HUES6 (cell line): ENCODE measurements at regions not wholly inside any gene's neighbourhood (a gene's known extent, or its start where the extent isn't known, plus 50 kb on each side); places are given as distances from the start of the nearest gene placed in this dataset.
"Not testable (repeated sequence)": the region's sequence is repeated elsewhere in the genome, so short reads cannot be mapped to it uniquely, and the experiment has no call there.

Experiments used
- H3K27ac ChIP-seq: 2 replicates; pipeline ENCODE4 v1.7.0; 2013; ENCODE audit warnings: low read depth, mild to moderate bottlenecking, low read length, inconsistent platforms
- H3K27me3 ChIP-seq: 2 replicates; pipeline ENCODE4 v1.6.1; 2013; ENCODE audit warnings: low read length; ENCODE audit not compliant: control insufficient read depth, insufficient read depth
- H3K36me3 ChIP-seq: 2 replicates; pipeline ENCODE4 v1.6.1; 2013; ENCODE audit warnings: low read length; ENCODE audit not compliant: control insufficient read depth, insufficient read depth
- H3K4me1 ChIP-seq: 2 replicates; pipeline ENCODE4 v1.6.1; 2013; ENCODE audit warnings: low read length; ENCODE audit not compliant: control insufficient read depth, insufficient read depth
- H3K4me3 ChIP-seq: 2 replicates; pipeline ENCODE4 v1.5.1; 2013; ENCODE audit warnings: low read depth, low read length
- H3K9ac ChIP-seq: one replicate; pipeline ENCODE4 v1.6.1; 2013; ENCODE audit warnings: mild to moderate bottlenecking, low read length
- H3K9me3 ChIP-seq: 2 replicates; pipeline ENCODE4 v1.6.1; 2013; ENCODE audit warnings: low read depth, low read length; ENCODE audit not compliant: control insufficient read depth, insufficient read depth

- Histone ChIP-seq H3K4me3 (no peak overlapping the region), H3K27me3 (no peaks in the 10 kb centered on the region), H3K27ac (no peak overlapping the region), H3K4me1 (no peaks in the 10 kb centered on the region), H3K36me3 (no peaks in the 10 kb centered on the region), H3K9ac (no peak overlapping the region), H3K9me3 (peaks cover 19% of the 10 kb centered on the region; the same call in 1 of the 2 replicates)
Observed at GRCh38 chr6:67880939-67881705, 754.0 kb upstream of the ADGRB3 start.

DNA sequence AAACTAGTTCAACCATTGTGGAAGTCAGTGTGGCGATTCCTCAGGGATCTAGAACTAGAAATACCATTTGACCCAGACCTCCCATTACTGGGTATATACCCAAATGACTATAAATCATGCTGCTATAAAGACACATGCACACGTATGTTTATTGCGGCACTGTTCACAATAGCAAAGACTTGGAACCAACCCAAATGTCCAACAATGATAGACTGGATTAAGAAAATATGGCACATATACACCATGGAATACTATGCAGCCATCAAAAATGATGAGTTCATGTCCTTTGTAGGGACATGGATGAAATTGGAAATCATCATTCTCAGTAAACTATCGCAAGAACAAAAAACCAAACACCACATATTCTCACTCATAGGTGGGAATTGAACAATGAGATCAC is 754.7 kb upstream of the ADGRB3 start:
- H3K27ac ChIP-seq, H3K9ac ChIP-seq: not testable (repeated sequence)
- peaks cover 20% of the 10 kb centered on the region for H3K9me3 ChIP-seq

DNA sequence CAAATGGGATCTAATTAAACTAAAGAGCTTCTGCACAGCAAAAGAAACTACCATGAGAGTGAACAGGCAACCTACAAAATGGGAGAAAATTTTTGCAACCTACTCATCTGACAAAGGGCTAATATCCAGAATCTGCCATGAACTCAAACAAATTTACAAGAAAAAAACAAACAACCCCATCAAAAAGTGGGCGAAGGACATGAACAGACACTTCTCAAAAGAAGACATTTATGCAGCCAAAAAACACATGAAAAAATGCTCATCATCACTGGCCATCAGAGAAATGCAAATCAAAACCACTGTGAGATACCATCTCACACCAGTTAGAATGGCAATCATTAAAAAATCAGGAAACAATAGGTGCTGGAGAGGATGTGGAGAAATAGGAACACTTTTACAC is 755.2 kb upstream of the ADGRB3 start:
- H3K4me3 ChIP-seq, H3K27ac ChIP-seq, H3K36me3 ChIP-seq, H3K9ac ChIP-seq, H3K27me3 ChIP-seq, H3K4me1 ChIP-seq: not testable (repeated sequence)
- peaks cover 17% of the 10 kb centered on the region for H3K9me3 ChIP-seq

More for the DNA sequence above, 754.7 kb upstream of the ADGRB3 start:
- H3K4me1 ChIP-seq, H3K4me3 ChIP-seq, H3K36me3 ChIP-seq, H3K27me3 ChIP-seq: not testable (repeated sequence)

- not testable (repeated sequence) for H3K4me3 ChIP-seq, H3K9ac ChIP-seq, H3K27ac ChIP-seq, H3K27me3 ChIP-seq, H3K36me3 ChIP-seq, H3K4me1 ChIP-seq
- peaks cover 19% of the 10 kb centered on the region for H3K9me3 ChIP-seq
Observed at GRCh38 chr6:67879105-67879904, 755.8 kb upstream of the ADGRB3 start.

DNA sequence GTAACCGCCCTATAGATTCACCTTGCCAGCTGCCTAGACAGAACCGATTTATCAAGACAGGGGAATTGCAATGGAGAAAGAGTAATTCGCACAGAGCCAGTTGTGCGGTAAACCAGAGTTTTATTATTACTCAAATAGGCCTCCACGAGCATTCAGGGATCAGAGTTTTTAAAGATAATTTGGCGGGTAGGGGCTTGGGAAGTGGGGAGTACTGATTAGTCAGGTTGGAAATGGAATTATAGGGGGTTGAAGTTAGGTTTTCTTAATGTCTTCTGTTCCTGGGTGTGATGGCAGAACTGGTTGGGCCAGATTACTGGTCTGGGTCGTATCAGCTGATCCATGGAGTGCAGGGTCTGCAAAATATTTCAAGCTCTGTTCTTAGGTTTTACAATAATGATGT is 756.9 kb upstream of the ADGRB3 start:
- H3K9me3 ChIP-seq: peaks cover 28% of the 10 kb centered on the region
- H3K4me3 ChIP-seq, H3K27ac ChIP-seq, H3K27me3 ChIP-seq, H3K4me1 ChIP-seq, H3K36me3 ChIP-seq, H3K9ac ChIP-seq: not testable (repeated sequence)

DNA sequence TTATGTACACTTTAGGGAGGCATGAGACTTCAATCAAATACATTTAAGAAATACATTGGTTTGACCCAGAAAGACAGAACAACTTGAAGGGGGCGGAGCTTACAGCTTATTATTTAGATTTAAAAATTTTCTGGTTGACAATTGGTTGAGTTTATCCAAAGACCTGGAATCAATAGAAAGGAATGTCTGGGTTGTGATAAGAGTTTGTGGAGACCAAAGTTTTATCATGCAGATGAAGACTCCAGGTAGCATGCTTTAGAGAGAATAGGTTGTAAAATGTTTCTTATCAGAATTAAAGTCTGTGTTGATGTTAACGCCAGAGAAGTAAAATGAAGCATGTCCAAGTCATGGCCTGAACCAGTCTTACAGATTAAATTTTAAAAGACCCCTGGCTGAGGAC is 757.8 kb upstream of the ADGRB3 start:
- Histone ChIP-seq H3K9ac (no peak overlapping the region), H3K9me3 (peaks cover 29% of the 10 kb centered on the region), H3K4me3 (no peak overlapping the region), H3K27me3 (no peaks in the 10 kb centered on the region), H3K4me1 (no peaks in the 10 kb centered on the region), H3K27ac (no peak overlapping the region), H3K36me3 (no peaks in the 10 kb centered on the region)

- Histone ChIP-seq H3K27ac (no peak overlapping the region), H3K4me3 (no peak overlapping the region)
Observed at GRCh38 chr6:67875877-67876383, 759.2 kb upstream of the ADGRB3 start.

DNA sequence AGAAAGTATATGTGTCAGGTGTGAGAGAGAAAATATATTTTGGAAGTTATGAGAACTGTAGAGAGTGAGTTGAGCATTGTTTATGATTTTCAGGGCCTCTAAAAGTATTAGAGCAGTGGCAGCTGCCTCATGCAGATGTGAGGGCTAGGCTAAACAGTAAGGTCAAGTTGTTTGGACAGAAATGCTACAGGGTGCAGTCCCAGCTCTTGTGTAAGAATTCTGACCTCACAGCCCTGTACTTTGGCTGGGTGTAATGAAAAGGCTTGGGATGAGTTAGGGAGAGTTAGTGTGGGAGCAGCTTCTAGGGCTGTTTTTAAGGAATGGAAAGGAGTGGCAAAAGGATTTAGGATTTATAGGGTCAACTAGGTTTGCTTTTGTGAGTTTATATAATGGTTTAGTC is 764.8 kb upstream of the ADGRB3 start:
- H3K4me1 ChIP-seq: no peaks in the 10 kb centered on the region
- no peaks in the 10 kb centered on the region for H3K27me3 ChIP-seq
- no peak overlapping the region for H3K27ac ChIP-seq
- no peaks in the 10 kb centered on the region for H3K36me3 ChIP-seq
- H3K4me3 ChIP-seq: no peak overlapping the region
- peaks cover 26% of the 10 kb centered on the region; the same call in 1 of the 2 replicates for H3K9me3 ChIP-seq
- H3K9ac ChIP-seq: no peak overlapping the region

More at GRCh38 chr6:67875877-67876383, 759.2 kb upstream of the ADGRB3 start:
- no peaks in the 10 kb centered on the region for H3K4me1 ChIP-seq
- no peak overlapping the region for H3K9ac ChIP-seq
- peaks cover 36% of the 10 kb centered on the region for H3K9me3 ChIP-seq
- H3K27me3 ChIP-seq: no peaks in the 10 kb centered on the region
- no peaks in the 10 kb centered on the region for H3K36me3 ChIP-seq

GRCh38 chr6:67863346-67863745 is 771.7 kb upstream of the ADGRB3 start:
- Histone ChIP-seq H3K27ac (no peak overlapping the region), H3K9me3 (peaks cover 12% of the 10 kb centered on the region; the same call in 1 of the 2 replicates), H3K27me3 (no peaks in the 10 kb centered on the region), H3K4me1 (no peaks in the 10 kb centered on the region), H3K36me3 (no peaks in the 10 kb centered on the region), H3K9ac (no peak overlapping the region), H3K4me3 (no peak overlapping the region)

- Histone ChIP-seq H3K9ac (no peak overlapping the region), H3K9me3 (peaks cover 5% of the 10 kb centered on the region; the same call in 1 of the 2 replicates), H3K4me3 (no peak overlapping the region), H3K4me1 (no peaks in the 10 kb centered on the region), H3K27me3 (no peaks in the 10 kb centered on the region), H3K27ac (no peak overlapping the region), H3K36me3 (no peaks in the 10 kb centered on the region)
Observed at GRCh38 chr6:67854098-67854497, 781.0 kb upstream of the ADGRB3 start.

- H3K36me3 ChIP-seq: no peaks in the 10 kb centered on the region
- peaks cover 2% of the 10 kb centered on the region; the same call in 1 of the 2 replicates for H3K4me1 ChIP-seq
- H3K9me3 ChIP-seq: no peaks in the 10 kb centered on the region
- no peaks in the 10 kb centered on the region for H3K27me3 ChIP-seq
- H3K27ac ChIP-seq: no peak overlapping the region
- H3K9ac ChIP-seq: no peak overlapping the region
- no peak overlapping the region for H3K4me3 ChIP-seq
Observed at GRCh38 chr6:67839818-67840217, 795.3 kb upstream of the ADGRB3 start.
